ENCODE measurements at regions not wholly inside any gene's neighbourhood (a gene's known extent, or its start where the extent isn't known, plus 50 kb on each side); places are given as distances from the start of the nearest gene placed in this dataset.

GRCh38 chr1:195903203-195903602, 705.0 kb downstream of the KCNT2 start:
- TF ChIP-seq PREB (CRISPR knock-in tag; IDR thresholded peaks at IDR 0.05) (no peak), ATF2 (CRISPR knock-in tag; IDR thresholded peaks at IDR 0.05) (no peak), ZNF274 (IDR thresholded peaks at IDR 0.05; ENCODE audit: borderline replicate concordance, low read depth, low read length) (no peak), POLR2A (conservative IDR thresholded peaks at IDR 0.05) (no peak)

Measured in K562 (cell line).